ENCODE measurements at regions not wholly inside any gene's neighbourhood (a gene's known extent, or its start where the extent isn't known, plus 50 kb on each side); places are given as distances from the start of the nearest gene placed in this dataset.

DNA sequence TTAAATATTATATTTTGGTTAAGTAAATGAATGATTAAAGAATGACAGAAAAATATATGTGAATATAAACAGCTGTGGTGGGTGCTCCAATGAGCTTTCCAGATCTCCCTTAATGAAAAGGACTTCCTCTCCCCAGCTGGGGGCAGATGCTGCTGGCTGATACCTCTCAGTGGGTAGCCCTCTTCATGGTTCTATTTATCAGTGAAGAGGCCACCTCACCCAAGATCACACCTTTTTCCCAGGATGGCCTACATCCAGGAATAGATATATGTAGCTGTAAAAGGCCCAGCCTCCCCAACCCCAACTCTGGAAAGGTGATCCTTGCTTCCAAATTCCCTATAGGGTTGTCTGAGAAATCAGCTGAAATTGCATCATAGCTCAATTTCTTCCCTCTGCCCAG lies 135.2 kb upstream of the ACVR2A start:
- no peaks in the 10 kb centered on the region for H3K4me1 ChIP-seq (ENCODE audit: control insufficient read depth, insufficient read depth, low read length)
- DNase-seq (no peak), ATAC-seq (no peak)
- intact Hi-C loops (cut with DNase I): no loop called here
- H3K27ac ChIP-seq (ENCODE audit: low read length): no peak overlapping the region
- H3K4me3 ChIP-seq (ENCODE audit: low read length): no peak overlapping the region
- no peaks in the 10 kb centered on the region for H3K27me3 ChIP-seq (ENCODE audit: control insufficient read depth, insufficient read depth)
- peaks cover 2% of the 10 kb centered on the region for H3K9me3 ChIP-seq (ENCODE audit: control insufficient read depth, low read length)

DNA sequence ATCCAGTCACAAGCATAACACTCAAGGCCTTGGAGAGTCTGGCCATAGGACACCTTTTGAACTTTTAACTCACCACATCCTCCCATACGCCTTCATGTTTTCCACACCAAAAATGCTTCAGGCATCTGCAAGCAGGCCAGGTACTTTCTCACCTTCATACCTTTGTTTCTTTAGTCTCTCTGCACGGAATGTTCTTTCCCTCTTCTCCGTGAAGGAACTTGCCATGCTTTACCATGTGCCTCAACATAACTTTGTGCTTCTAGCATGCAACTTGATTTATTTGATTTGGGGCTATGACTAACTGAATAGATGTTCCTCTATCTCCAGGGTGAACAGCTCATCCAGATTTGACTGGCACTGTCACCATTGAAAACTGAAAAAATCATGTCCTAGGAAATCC lies 141.7 kb upstream of the ACVR2A start:
- intact Hi-C loops (cut with DNase I): no loop called here
- no peak overlapping the region for H3K27ac ChIP-seq (ENCODE audit: low read length)
- no peaks in the 10 kb centered on the region for H3K9me3 ChIP-seq (ENCODE audit: control insufficient read depth, low read length)
- DNase-seq (no peak), ATAC-seq (no peak)
- H3K4me1 ChIP-seq (ENCODE audit: control insufficient read depth, insufficient read depth, low read length): no peaks in the 10 kb centered on the region
- H3K4me3 ChIP-seq (ENCODE audit: low read length): no peak overlapping the region
- no peaks in the 10 kb centered on the region for H3K27me3 ChIP-seq (ENCODE audit: control insufficient read depth, insufficient read depth)
- 58% methylated on average over 3 of the region's 3 CpGs for WGBS

DNA sequence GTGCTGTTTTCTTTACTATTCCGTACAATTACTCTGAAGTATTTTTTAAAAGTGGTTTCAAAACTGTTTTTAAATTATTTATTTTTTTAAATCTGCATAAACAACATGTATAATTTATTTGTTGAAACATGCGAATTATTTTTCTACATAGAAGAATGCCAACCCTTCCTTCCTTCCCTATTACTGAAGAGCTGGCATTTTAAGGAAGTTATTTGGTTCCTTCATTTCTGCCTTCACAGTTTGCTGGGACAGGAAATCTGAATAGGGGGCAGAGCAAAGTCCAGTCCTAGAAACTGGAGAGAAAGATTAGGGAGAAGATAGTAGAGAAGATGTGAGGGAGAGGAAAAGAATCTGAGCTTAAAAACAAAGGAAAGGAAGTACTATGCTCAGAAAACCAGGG lies 146.7 kb upstream of the ACVR2A start:
- ATAC-seq (no peak), DNase-seq (no peak)
- Histone ChIP-seq H3K27ac (ENCODE audit: low read length) (no peak overlapping the region), H3K4me1 (ENCODE audit: control insufficient read depth, insufficient read depth, low read length) (no peaks in the 10 kb centered on the region), H3K27me3 (ENCODE audit: control insufficient read depth, insufficient read depth) (no peaks in the 10 kb centered on the region), H3K9me3 (ENCODE audit: control insufficient read depth, low read length) (no peaks in the 10 kb centered on the region), H3K4me3 (ENCODE audit: low read length) (no peak overlapping the region)
- 86% methylated on average over 2 of the region's 2 CpGs for WGBS
- intact Hi-C loops (cut with DNase I): no loop called here

DNA sequence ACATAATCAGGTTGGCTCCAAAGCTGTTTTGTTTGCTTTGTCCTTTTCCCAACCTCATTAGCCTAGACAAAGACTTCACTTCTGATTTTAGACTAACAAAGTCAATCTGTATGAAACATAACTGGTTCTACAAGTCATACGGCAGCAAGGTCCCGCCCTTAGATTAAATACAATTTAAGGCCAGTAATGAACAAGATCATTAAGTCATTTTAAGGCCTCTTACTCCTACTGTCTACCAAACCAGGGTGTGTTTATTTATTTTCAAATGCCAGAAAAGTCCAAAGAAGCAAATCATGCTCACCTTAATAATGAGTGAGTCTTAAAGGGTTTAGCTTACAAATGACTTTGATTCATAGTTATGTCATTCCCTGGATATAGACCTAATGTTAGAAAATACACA lies 148.4 kb upstream of the ACVR2A start:
- H3K27ac ChIP-seq (ENCODE audit: low read length): no peak overlapping the region
- WGBS: 90% methylated on average over 2 of the region's 2 CpGs
- DNase-seq (no peak), ATAC-seq (no peak)
- H3K4me3 ChIP-seq (ENCODE audit: low read length): no peak overlapping the region
- no peaks in the 10 kb centered on the region for H3K27me3 ChIP-seq (ENCODE audit: control insufficient read depth, insufficient read depth)
- H3K9me3 ChIP-seq (ENCODE audit: control insufficient read depth, low read length): no peaks in the 10 kb centered on the region
- intact Hi-C loops (cut with DNase I): no loop called here
- no peaks in the 10 kb centered on the region for H3K4me1 ChIP-seq (ENCODE audit: control insufficient read depth, insufficient read depth, low read length)

DNA sequence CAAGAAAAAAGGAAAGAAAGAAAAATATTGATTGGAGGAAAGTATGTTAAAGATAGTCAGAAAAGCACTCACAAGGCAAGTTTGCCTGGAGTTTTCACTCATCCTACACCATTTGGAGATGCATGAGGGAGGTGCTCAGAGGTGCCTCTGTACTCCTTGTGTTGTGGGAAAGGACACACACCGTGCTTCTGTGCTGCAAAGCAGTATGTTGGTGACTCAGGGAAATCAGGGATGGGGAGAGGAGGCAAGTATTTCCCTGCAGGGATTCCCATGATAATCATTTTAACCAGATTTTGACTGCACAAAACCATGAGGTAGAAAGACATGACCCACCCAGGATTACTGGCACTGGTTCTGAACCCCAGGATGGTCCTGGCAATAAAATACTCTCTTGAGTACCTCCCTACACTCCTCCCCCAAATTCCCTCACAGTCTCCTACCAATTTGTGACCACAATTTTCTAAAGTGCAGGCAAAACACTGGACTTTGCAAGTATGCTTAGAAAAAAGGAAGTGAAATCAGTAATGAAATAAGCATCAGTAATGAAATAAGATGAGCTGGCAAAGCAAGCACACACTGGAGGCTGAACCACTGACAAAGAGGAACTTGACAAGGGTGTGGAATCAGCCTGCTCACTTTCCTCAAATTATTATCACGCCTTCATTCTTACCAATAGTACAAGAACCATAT lies 155.5 kb upstream of the ACVR2A start:
- intact Hi-C loops (cut with DNase I): no loop called here
- H3K27me3 ChIP-seq (ENCODE audit: control insufficient read depth, insufficient read depth): no peaks in the 10 kb centered on the region
- DNase-seq (no peak), ATAC-seq (peak in 1 of 2 donors; percentile 31)
- no peak overlapping the region for H3K27ac ChIP-seq (ENCODE audit: low read length)
- H3K4me1 ChIP-seq (ENCODE audit: control insufficient read depth, insufficient read depth, low read length): no peaks in the 10 kb centered on the region
- no peaks in the 10 kb centered on the region for H3K9me3 ChIP-seq (ENCODE audit: control insufficient read depth, low read length)
- no peak overlapping the region for H3K4me3 ChIP-seq (ENCODE audit: low read length)
- WGBS: 59% methylated on average over 2 of the region's 2 CpGs

DNA sequence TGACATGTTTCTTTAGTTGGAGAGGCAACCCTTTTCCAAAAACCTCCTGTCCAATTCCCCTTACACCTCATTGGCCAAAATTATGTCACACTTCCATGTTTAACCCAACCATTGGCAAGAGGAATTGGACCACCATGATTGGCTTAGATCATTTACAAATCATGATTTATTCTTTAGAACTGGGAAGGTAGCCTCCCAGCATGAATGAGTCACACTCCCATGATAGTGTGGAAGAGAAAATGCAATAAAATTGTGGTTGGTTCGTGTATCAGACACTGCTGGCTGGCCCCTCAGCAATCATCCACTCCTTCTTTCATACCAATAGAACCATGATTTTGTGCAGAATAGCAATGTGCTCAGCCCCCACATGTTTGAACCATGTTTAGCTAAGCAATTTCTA lies 156.6 kb upstream of the ACVR2A start:
- intact Hi-C loops (cut with DNase I): no loop called here
- ATAC-seq (no peak), DNase-seq (no peak)
- H3K4me3 ChIP-seq (ENCODE audit: low read length): no peak overlapping the region
- no peaks in the 10 kb centered on the region for H3K27me3 ChIP-seq (ENCODE audit: control insufficient read depth, insufficient read depth)
- no peak overlapping the region for H3K27ac ChIP-seq (ENCODE audit: low read length)
- WGBS: 51% methylated on average over 1 of the region's 1 CpG
- H3K9me3 ChIP-seq (ENCODE audit: control insufficient read depth, low read length): no peaks in the 10 kb centered on the region
- no peaks in the 10 kb centered on the region for H3K4me1 ChIP-seq (ENCODE audit: control insufficient read depth, insufficient read depth, low read length)

DNA sequence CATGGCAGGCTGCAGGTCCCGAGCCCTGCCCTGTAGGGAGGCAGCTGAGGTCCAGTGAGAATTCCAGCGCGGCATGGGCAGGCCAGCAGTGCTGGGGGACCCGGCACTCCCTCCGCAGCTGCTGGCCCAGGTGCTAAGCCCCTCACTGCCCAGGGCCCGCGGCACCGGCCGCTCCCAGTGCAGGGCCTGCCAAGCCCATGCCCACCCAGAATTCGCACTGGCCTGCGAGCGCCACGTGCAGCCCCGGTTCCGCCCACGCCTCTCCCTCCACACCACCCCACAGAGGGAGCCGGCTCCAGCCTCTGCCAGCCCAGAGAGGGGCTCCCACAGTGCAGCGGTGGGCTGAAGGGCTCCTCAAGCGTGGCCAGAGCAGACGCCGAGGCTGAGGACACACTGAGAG lies 158.5 kb upstream of the ACVR2A start:
- intact Hi-C loops (cut with DNase I): no loop called here
- H3K27ac ChIP-seq (ENCODE audit: low read length): no peak overlapping the region
- H3K9me3 ChIP-seq (ENCODE audit: control insufficient read depth, low read length): no peaks in the 10 kb centered on the region
- no peak overlapping the region for H3K4me3 ChIP-seq (ENCODE audit: low read length)
- no peaks in the 10 kb centered on the region for H3K27me3 ChIP-seq (ENCODE audit: control insufficient read depth, insufficient read depth)
- no peaks in the 10 kb centered on the region for H3K4me1 ChIP-seq (ENCODE audit: control insufficient read depth, insufficient read depth, low read length)
- ATAC-seq (no peak), DNase-seq (peak in 1 of 3 donors; percentile 44)
- WGBS: 91% methylated on average over 21 of the region's 21 CpGs

DNA sequence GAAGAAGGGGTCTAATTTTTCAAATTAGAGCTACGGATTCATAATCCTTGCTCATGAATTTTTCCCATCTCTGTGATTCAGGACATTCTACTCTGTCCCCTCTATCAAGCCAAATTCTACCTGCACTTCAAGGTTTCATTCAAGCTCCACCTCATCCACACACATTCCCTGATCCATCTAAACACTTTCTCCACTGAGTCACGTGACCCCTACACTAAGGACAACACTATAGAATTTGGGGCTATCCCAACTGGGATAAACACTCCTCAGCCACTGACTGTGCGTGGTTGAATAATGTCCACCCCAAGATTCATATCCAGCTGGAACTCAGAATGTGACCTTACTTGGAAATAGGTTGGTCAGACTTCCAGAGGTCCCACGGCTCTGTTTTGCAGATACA lies 159.9 kb upstream of the ACVR2A start:
- 83% methylated on average over 4 of the region's 4 CpGs for WGBS
- ATAC-seq (no peak), DNase-seq (no peak)
- H3K27me3 ChIP-seq (ENCODE audit: control insufficient read depth, insufficient read depth): no peaks in the 10 kb centered on the region
- intact Hi-C loops (cut with DNase I): no loop called here
- no peak overlapping the region for H3K27ac ChIP-seq (ENCODE audit: low read length)
- H3K4me3 ChIP-seq (ENCODE audit: low read length): no peak overlapping the region
- H3K9me3 ChIP-seq (ENCODE audit: control insufficient read depth, low read length): no peaks in the 10 kb centered on the region
- no peaks in the 10 kb centered on the region for H3K4me1 ChIP-seq (ENCODE audit: control insufficient read depth, insufficient read depth, low read length)

DNA sequence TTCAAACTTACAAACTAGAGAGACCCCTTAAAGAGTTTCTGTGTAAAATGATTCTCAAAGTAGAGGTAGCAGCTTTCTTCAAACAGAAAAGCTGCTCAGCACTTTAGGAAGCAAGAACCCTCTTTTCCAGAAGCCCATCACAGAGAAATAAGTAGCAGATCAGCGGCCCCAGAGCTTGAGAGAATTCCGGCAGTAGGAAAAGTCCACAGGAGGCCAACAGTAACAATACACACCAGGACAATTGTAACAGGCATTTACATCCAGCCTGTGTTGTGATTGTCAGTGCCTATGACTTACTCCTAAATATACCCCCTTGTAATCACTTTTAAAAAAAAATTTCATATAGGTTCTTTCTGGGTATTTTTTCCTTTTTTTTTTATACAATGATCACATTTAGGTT lies 161.4 kb upstream of the ACVR2A start:
- intact Hi-C loops (cut with DNase I): no loop called here
- no peak overlapping the region for H3K27ac ChIP-seq (ENCODE audit: low read length)
- DNase-seq (no peak), ATAC-seq (no peak)
- no peak overlapping the region for H3K4me3 ChIP-seq (ENCODE audit: low read length)
- no peaks in the 10 kb centered on the region for H3K9me3 ChIP-seq (ENCODE audit: control insufficient read depth, low read length)
- no peaks in the 10 kb centered on the region for H3K27me3 ChIP-seq (ENCODE audit: control insufficient read depth, insufficient read depth)
- 74% methylated on average over 2 of the region's 2 CpGs for WGBS
- H3K4me1 ChIP-seq (ENCODE audit: control insufficient read depth, insufficient read depth, low read length): no peaks in the 10 kb centered on the region

DNA sequence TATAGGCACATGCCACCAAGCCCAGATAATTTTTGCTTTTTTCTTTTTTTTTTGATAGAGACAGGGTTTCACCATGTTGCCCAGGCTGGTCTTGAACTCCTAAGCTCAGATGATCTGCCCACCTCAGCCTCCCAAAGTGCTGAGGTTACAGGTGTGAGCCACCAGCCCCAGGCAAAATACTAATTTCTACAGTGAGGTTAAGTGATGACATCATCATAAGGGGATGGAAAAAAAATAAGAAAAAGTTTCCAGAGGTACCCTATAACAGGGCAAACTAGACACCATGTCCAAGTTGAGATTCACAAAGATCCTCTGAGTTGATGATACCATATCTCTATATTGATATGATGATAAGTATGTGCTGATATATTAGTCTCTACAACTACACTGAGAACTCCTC lies 163.7 kb upstream of the ACVR2A start:
- Histone ChIP-seq H3K4me1 (ENCODE audit: control insufficient read depth, insufficient read depth, low read length) (no peaks in the 10 kb centered on the region), H3K9me3 (ENCODE audit: control insufficient read depth, low read length) (no peaks in the 10 kb centered on the region), H3K4me3 (ENCODE audit: low read length) (no peak overlapping the region), H3K27ac (ENCODE audit: low read length) (no peak overlapping the region), H3K27me3 (ENCODE audit: control insufficient read depth, insufficient read depth) (no peaks in the 10 kb centered on the region)
- DNase-seq (no peak), ATAC-seq (no peak)
- intact Hi-C loops (cut with DNase I): no loop called here

DNA sequence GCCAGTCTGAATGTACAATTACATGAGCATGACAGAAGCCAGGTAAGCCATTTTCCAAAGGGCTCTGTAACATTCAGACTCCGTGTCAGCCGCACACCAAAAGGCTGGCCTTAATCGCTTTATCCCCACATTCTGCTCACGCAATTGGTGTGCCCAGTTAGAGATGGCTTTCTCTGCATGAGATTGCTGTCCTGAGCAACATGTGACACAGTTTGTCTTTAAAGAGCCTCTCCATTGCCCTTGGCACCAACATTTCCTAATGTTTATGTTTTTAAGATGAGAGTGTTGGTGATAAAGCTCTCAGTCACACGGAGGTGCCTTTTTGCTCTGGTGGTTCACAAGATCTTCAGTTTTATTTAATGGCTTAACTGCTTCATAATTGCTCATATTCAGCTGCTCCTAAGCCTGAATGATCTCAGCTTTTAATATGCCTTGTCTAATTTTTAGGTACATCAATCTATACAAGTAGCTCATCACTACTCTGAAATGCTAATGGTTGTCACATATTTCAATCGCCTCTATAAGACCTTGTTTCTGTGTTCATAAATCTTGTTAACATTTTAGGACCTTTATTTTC lies 164.8 kb upstream of the ACVR2A start:
- H3K4me1 ChIP-seq (ENCODE audit: control insufficient read depth, insufficient read depth, low read length): no peaks in the 10 kb centered on the region
- H3K27ac ChIP-seq (ENCODE audit: low read length): no peak overlapping the region
- H3K4me3 ChIP-seq (ENCODE audit: low read length): no peak overlapping the region
- 75% methylated on average over 6 of the region's 6 CpGs for WGBS
- intact Hi-C loops (cut with DNase I): no loop called here
- ATAC-seq (no peak), DNase-seq (no peak)
- H3K9me3 ChIP-seq (ENCODE audit: control insufficient read depth, low read length): no peaks in the 10 kb centered on the region
- no peaks in the 10 kb centered on the region for H3K27me3 ChIP-seq (ENCODE audit: control insufficient read depth, insufficient read depth)
